CD14-positive monocyte (primary cell): ENCODE measurements at regions not wholly inside any gene's neighbourhood (a gene's known extent, or its start where the extent isn't known, plus 50 kb on each side); places are given as distances from the start of the nearest gene placed in this dataset.

Experiments
- DNase-seq, 3 donors: peaks; one replicate each; pipeline ENCODE4 v3.0.0-alpha.2; 2011 to 2022
- H2AFZ ChIP-seq: 2 replicates; pipeline ENCODE4 v1.6.0; 2012; ENCODE audit warnings: mild to moderate bottlenecking, low read depth, low read length, inconsistent platforms; ENCODE audit not compliant: insufficient read depth, poor library complexity, severe bottlenecking
- H3K27ac ChIP-seq, 2 donors: 1 replicate in 1 of 2; 2 replicates in 1 of 2; pipeline ENCODE4 v1.5.1; 2012 to 2013; ENCODE audit warnings: low read length in 2 of 2, control low read depth in 1 of 2, inconsistent platforms in 1 of 2, low read depth in 1 of 2, mild to moderate bottlenecking in 1 of 2
- H3K27me3 ChIP-seq, 2 donors: one replicate each; pipeline versions ENCODE4 v1.6.0 to v1.6.1; 2011 to 2013; ENCODE audit warnings: low read length in 2 of 2; ENCODE audit not compliant: control insufficient read depth in 2 of 2, insufficient read depth in 2 of 2
- H3K36me3 ChIP-seq, 2 donors: replicated peaks in 1 of 2; 1 replicate in 1 of 2; 2 replicates in 1 of 2; pipeline versions ENCODE4 v1.5.1 to v1.6.1; 2012 to 2013; ENCODE audit warnings: low read length in 2 of 2, control low read depth in 1 of 2, inconsistent platforms in 1 of 2, mild to moderate bottlenecking in 1 of 2; ENCODE audit not compliant: insufficient read depth in 2 of 2, control insufficient read depth in 1 of 2
- H3K4me1 ChIP-seq, 2 donors: 1 replicate in 1 of 2; 2 replicates in 1 of 2; pipeline versions ENCODE4 v1.5.1 to v1.6.1; 2012 to 2013; ENCODE audit warnings: low read length in 2 of 2, control low read depth in 1 of 2, inconsistent platforms in 1 of 2, mild to moderate bottlenecking in 1 of 2, moderate library complexity in 1 of 2; ENCODE audit not compliant: insufficient read depth in 2 of 2, control insufficient read depth in 1 of 2
- H3K4me2 ChIP-seq: replicated peaks from 2 replicates; pipeline ENCODE3; 2012; ENCODE audit warnings: low read length, moderate library complexity, mild to moderate bottlenecking; ENCODE audit not compliant: poor library complexity, severe bottlenecking; ENCODE audit errors: extremely low read depth
- H3K4me3 ChIP-seq, 3 experiments: fragments of 200-600 bp in 1 of 3; sonication (generic) in 1 of 3; replicated peaks in 1 of 3; 1 replicate in 2 of 3; 2 replicates in 1 of 3; pipeline ENCODE4 v1.5.1; 2011 to 2013; ENCODE audit warnings: low read length in 3 of 3, mild to moderate bottlenecking in 3 of 3, control low read depth in 2 of 3, low read depth in 2 of 3, inconsistent platforms in 1 of 3, moderate library complexity in 1 of 3
- H3K79me2 ChIP-seq: 2 replicates; pipeline ENCODE4 v1.6.0; 2012; ENCODE audit warnings: mild to moderate bottlenecking, control low read depth, inconsistent platforms, low read length, moderate library complexity; ENCODE audit not compliant: insufficient read depth
- H3K9ac ChIP-seq: 2 replicates; pipeline ENCODE4 v1.6.0; 2017; ENCODE audit warnings: low read length, mild to moderate bottlenecking; ENCODE audit not compliant: insufficient read depth, poor library complexity, severe bottlenecking
- H3K9me3 ChIP-seq, 2 donors: replicated peaks in 1 of 2; 1 replicate in 1 of 2; 2 replicates in 1 of 2; pipeline versions ENCODE4 v1.5.1 to v1.6.1; 2012 to 2013; ENCODE audit warnings: low read length in 2 of 2, control low read depth in 1 of 2; ENCODE audit not compliant: control insufficient read depth in 1 of 2, insufficient read depth in 1 of 2
- H4K20me1 ChIP-seq: 2 replicates; pipeline ENCODE4 v1.6.0; 2012; ENCODE audit warnings: mild to moderate bottlenecking, low read length, control low read depth, moderate library complexity; ENCODE audit not compliant: insufficient read depth
- H3K27ac Mint-ChIP-seq, 7 donors: one replicate each; pipeline ENCODE4 v1.8.0; 2020; ENCODE audit warnings: mild to moderate bottlenecking in 7 of 7, mixed read lengths in 7 of 7, moderate library complexity in 6 of 7, inconsistent platforms in 2 of 7
- H3K27me3 Mint-ChIP-seq, 3 donors: one replicate each; pipeline ENCODE4 v1.8.0; 2021 to 2022; ENCODE audit warnings: low read depth in 3 of 3, mild to moderate bottlenecking in 3 of 3, mixed read lengths in 3 of 3, moderate library complexity in 3 of 3, inconsistent platforms in 1 of 3
- H3K36me3 Mint-ChIP-seq, 2 donors: one replicate each; pipeline ENCODE4 v1.8.0; 2020; ENCODE audit warnings: mixed read lengths in 2 of 2, inconsistent platforms in 1 of 2, mild to moderate bottlenecking in 1 of 2
- H3K4me1 Mint-ChIP-seq: one replicate; pipeline ENCODE4 v1.8.0; 2020; ENCODE audit warnings: mild to moderate bottlenecking, mixed read lengths
- H3K4me3 Mint-ChIP-seq, 2 donors: one replicate each; pipeline ENCODE4 v1.8.0; 2020; ENCODE audit warnings: mild to moderate bottlenecking in 2 of 2, mixed read lengths in 2 of 2, moderate library complexity in 1 of 2
- H3K9me3 Mint-ChIP-seq, 7 donors: one replicate each; pipeline ENCODE4 v1.8.0; 2020 to 2022; ENCODE audit warnings: mixed read lengths in 7 of 7, mild to moderate bottlenecking in 6 of 7, moderate library complexity in 6 of 7, inconsistent platforms in 2 of 7
- CTCF ChIP-seq: fragments of 200-600 bp; IDR thresholded peaks from one replicate; pipeline ENCODE4 v1.8.0; 2022; ENCODE audit warnings: antibody characterized with exemption, mild to moderate bottlenecking
- WGBS: methylation state at CpG from one replicate; pipeline ENCODE4 v1.1.5; 2013; ENCODE audit warnings: missing lambda C conversion rate; ENCODE audit not compliant: insufficient coverage; 5-methylcytosine and 5-hydroxymethylcytosine counted together
- intact Hi-C, 2 donors: fragments of 100-400 bp; cut with micrococcal nuclease; formaldehyde crosslinking; loops; one replicate each; pipeline versions ENCODE4 v1.15.0 to v1.15.1; 2023

GRCh38 chr13:55500694-55501093 lies 1640.0 kb upstream of the PRR20A start:
- Mint-ChIP-seq H3K27me3 (no peaks in the 10 kb centered on the region), H3K27ac (no peak overlapping the region), H3K36me3 (no peaks in the 10 kb centered on the region), H3K4me1 (no peaks in the 10 kb centered on the region), H3K9me3 (peaks cover 0 to 12% (median 4%) of the 10 kb centered on the region in 7 donors), H3K4me3 (no peak overlapping the region)
- Histone ChIP-seq H3K9me3 (peaks cover 0 to 4% of the 10 kb centered on the region in 2 donors), H3K79me2 (no peaks in the 10 kb centered on the region), H3K9ac (no peak overlapping the region), H3K4me2 (no peak overlapping the region), H2AFZ (no peak overlapping the region), H4K20me1 (no peaks in the 10 kb centered on the region), H3K27ac (no peak overlapping the region), H3K27me3 (no peaks in the 10 kb centered on the region), H3K4me3 (no peak overlapping the region), H3K4me1 (no peaks in the 10 kb centered on the region), H3K36me3 (no peaks in the 10 kb centered on the region)
- TF ChIP-seq CTCF: no peak
- DNase-seq: no peak
- 93% methylated on average over 2 of the region's 2 CpGs for WGBS
- intact Hi-C loops: no loop called here

GRCh38 chr13:55516610-55517009 lies 1624.1 kb upstream of the PRR20A start:
- DNase-seq: no peak
- Histone ChIP-seq H4K20me1 (no peaks in the 10 kb centered on the region), H3K79me2 (no peaks in the 10 kb centered on the region), H3K36me3 (no peaks in the 10 kb centered on the region), H3K4me1 (no peaks in the 10 kb centered on the region), H2AFZ (no peak overlapping the region), H3K4me3 (no peak overlapping the region), H3K27me3 (no peaks in the 10 kb centered on the region), H3K9me3 (no peaks in the 10 kb centered on the region), H3K9ac (no peak overlapping the region), H3K27ac (no peak overlapping the region), H3K4me2 (no peak overlapping the region)
- Mint-ChIP-seq H3K4me3 (no peak overlapping the region), H3K27ac (no peak overlapping the region), H3K9me3 (no peaks in the 10 kb centered on the region), H3K4me1 (no peaks in the 10 kb centered on the region), H3K27me3 (no peaks in the 10 kb centered on the region), H3K36me3 (no peaks in the 10 kb centered on the region)
- no peak for TF ChIP-seq CTCF
- intact Hi-C loops: no loop called here
- WGBS: no CpG with 5 or more reads among the region's 1 CpG
